ENCODE measurements at regions not wholly inside any gene's neighbourhood (a gene's known extent, or its start where the extent isn't known, plus 50 kb on each side); places are given as distances from the start of the nearest gene placed in this dataset.
A peak's percentile ranks its signal among the peaks of the same experiment; 100 is the strongest.
"Not testable (repeated sequence)": the region's sequence is repeated elsewhere in the genome, so short reads cannot be mapped to it uniquely, and the experiment has no call there.

DNA sequence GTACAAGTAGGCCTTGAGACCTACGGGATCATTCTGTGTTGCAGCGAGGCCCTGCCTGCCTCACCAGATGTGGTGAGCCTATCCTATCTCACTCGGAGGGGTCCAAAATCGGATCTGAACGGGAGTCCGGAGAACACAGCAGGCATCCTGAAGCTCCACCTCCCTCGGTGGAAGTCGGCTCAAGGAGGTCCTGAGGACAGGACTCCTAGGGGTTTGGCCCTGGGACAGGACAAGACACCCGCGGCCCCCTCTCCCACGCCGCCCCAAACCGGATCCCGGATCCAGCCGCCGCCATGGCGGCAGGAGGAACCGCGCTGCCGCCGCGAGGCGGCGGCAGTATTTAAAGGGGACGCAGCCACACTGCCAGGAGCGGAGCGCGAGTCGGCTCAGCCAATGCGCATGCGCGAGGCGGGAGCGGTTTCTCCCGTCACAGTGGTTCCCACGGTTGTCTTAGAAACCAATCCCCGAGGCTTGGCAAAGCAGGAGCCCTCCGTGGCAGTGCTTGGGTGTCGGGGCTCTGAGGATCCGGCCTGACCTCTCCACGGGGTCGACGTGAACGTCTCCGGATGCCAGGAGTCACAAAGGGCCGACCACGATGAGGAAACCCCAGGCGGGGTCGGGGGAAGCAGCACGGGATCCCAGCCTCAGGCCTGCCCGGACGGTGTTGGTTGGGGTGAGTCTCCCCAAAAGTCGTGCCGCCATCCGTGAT is 454.6 kb upstream of the ZNG1F start:
- FAIRE-seq, result not testable (repeated sequence)
- peak; percentile 53 for DNase-seq (ENCODE audit: low spot score)

DNA sequence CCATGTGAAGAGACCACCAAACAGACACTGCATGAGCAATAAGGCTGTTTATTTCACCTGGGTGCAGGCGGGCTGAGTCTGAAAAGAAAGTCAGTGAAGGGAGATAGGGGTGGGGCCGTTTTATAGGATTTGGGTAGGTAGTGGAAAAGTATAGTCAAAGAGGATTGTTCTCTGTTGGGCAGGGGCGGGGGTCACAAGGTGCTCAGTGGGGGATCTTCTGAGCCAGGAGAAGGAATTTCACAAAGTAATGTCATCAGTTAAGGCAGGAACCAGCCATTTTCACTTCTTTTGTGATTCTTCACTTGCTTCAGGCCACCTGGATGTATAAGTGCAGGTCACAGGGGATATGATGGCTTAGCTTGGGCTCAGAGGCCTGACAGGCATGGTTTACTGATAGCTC is 444.6 kb upstream of the ZNG1F start:
- not testable (repeated sequence) for DNase-seq (ENCODE audit: low spot score); FAIRE-seq

DNA sequence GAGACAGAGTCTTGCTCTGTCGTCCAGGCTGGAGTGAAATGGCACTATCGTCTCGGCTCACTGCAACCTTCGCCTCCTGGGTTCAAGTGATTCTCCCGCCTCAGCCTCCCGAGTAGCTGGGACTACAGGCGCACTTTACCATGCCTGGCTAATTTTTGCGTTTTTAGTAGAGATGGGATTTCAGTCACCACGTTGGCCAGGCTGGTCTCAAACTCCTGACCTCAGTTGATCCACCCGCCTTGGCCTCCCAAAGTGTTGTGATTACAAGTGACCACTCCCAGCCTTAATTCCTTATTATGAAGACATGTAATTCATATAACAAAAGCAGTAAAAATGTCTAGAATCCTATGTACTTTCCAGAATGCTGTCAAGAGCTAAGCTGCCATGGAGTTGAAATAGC is 434.5 kb upstream of the ZNG1F start:
- not testable (repeated sequence) for FAIRE-seq; DNase-seq (ENCODE audit: low spot score)

DNA sequence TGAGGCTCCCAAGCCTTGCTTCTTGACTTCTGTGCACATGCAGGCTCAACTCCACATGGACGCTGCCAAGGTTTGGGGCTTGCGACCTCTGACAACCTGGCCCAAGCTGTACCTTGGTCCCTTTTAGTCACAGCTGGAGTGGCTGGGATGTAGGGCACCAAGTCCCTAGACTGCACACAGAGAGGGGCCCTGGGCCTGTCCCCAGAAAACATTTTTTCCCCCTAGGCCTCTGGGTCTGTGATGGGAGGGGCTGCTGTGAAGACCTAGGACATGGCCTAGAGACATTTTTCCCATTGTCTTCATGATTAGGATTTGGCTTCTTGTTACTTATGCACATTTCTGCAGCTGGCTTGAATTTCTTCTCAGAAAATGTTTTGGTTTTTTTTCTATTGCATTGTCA is 430.1 kb upstream of the ZNG1F start:
- not testable (repeated sequence) for DNase-seq (ENCODE audit: low spot score); FAIRE-seq

DNA sequence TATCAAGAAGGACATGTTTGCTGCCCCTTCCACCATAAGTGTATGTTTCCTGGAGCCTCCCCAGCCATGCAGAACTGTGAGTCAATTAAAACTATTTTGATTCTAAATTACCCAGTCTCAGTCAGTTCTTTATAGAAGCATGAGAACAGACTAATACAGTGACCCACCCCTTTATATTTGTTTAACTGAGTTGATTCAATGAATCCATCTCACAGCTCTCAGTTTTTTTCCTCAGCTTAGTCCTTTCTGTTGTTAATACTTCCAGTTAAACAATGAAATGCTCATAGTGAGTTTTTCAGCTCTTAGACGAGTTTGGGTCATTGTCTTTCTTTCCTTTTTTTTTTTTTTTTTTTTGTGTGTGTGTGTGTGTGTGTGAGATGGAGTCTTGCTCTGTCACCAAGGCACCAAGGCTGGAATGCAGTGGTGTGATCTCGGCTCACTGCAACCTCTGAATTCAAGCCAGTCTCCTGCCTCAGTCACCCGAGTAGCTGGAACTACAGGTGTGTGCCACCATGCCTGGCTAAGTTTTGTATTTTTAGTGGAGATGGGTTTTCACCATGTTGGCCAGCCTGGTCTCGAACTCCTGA is 417.9 kb upstream of the ZNG1F start:
- FAIRE-seq; DNase-seq (ENCODE audit: low spot score): not testable (repeated sequence)

DNA sequence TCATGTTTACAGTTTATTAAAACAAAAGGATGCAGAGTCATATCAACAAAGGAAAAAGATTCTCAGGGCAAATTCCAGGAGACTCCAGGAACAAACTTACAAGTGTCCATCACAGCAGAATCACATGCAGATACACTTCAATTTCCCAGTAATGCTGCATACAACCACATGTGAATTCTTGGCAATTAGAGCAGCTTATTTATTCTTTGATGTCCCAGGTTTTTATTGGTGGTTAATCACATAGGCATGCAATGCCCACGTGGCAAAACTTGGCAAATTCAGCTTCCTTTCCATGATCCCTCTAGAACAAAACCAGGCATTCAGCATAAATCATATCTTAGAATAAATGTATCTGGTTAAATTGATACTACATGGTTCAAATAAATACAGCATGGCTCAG is 376.5 kb upstream of the ZNG1F start:
- FAIRE-seq; DNase-seq (ENCODE audit: low spot score): not testable (repeated sequence)
